ENCODE measurements at regions not wholly inside any gene's neighbourhood (a gene's known extent, or its start where the extent isn't known, plus 50 kb on each side); places are given as distances from the start of the nearest gene placed in this dataset.

- CTCF ChIA-PET = no interaction called here
Observed at GRCh38 chr3:40871394-40871793, 327.9 kb upstream of the CTNNB1 start.

GRCh38 chr3:40872258-40872920 lies 326.9 kb upstream of the CTNNB1 start:
- Histone ChIP-seq H3K4me3 (ENCODE audit: low read length) (no peak overlapping the region), H3K9me3 (ENCODE audit: control insufficient read depth in 2 of 3, low read length in 3 of 3) (no peaks in the 10 kb centered on the region), H3K4me1 (ENCODE audit: control insufficient read depth in 2 of 2, insufficient read depth in 2 of 2, low read length in 2 of 2) (no peaks in the 10 kb centered on the region), H3K36me3 (ENCODE audit: control insufficient read depth in 2 of 3, insufficient read depth in 3 of 3, low read length in 3 of 3) (no peaks in the 10 kb centered on the region), H3K27me3 (ENCODE audit: control insufficient read depth in 2 of 2, insufficient read depth in 2 of 2, low read length in 2 of 2) (no peaks in the 10 kb centered on the region), H3K27ac (ENCODE audit: low read depth, low read length) (no peak overlapping the region)
- H3K4me1 Mint-ChIP-seq = no peaks in the 10 kb centered on the region
- H3K36me3 Mint-ChIP-seq = no peaks in the 10 kb centered on the region
- DNase-seq = no peak
- no peak overlapping the region for H3K4me3 Mint-ChIP-seq
- H3K27me3 Mint-ChIP-seq = peaks cover 0 to 5% (median 0%) of the 10 kb centered on the region in 5 donors
- H3K9me3 Mint-ChIP-seq = peaks cover 0 to 3% (median 0%) of the 10 kb centered on the region in 11 donors
- ChIA-PET CTCF (no interaction called here), POLR2A (no interaction called here)
- intact Hi-C loops (cut with micrococcal nuclease) = no loop called here
- no peak overlapping the region for H3K27ac Mint-ChIP-seq
- no peak for ATAC-seq

More at GRCh38 chr3:40871394-40871793, 327.9 kb upstream of the CTNNB1 start:
- Histone ChIP-seq H3K27ac (ENCODE audit: low read depth, low read length) (no peak overlapping the region), H3K36me3 (ENCODE audit: control insufficient read depth in 2 of 3, insufficient read depth in 3 of 3, low read length in 3 of 3) (no peaks in the 10 kb centered on the region), H3K4me3 (ENCODE audit: low read length) (no peak overlapping the region), H3K9me3 (ENCODE audit: control insufficient read depth in 2 of 3, low read length in 3 of 3) (no peaks in the 10 kb centered on the region), H3K27me3 (ENCODE audit: control insufficient read depth in 2 of 2, insufficient read depth in 2 of 2, low read length in 2 of 2) (no peaks in the 10 kb centered on the region), H3K4me1 (ENCODE audit: control insufficient read depth in 2 of 2, insufficient read depth in 2 of 2, low read length in 2 of 2) (no peaks in the 10 kb centered on the region)
- Mint-ChIP-seq H3K36me3 (no peaks in the 10 kb centered on the region), H3K27ac (no peak overlapping the region), H3K4me3 (no peak overlapping the region), H3K4me1 (no peaks in the 10 kb centered on the region), H3K9me3 (peaks cover 0 to 3% (median 0%) of the 10 kb centered on the region in 11 donors), H3K27me3 (peaks cover 0 to 5% (median 0%) of the 10 kb centered on the region in 5 donors)
- POLR2A ChIA-PET = no interaction called here
- intact Hi-C loops (cut with micrococcal nuclease) = no loop called here
- DNase-seq (no peak), ATAC-seq (no peak)

- Mint-ChIP-seq H3K4me1 (no peaks in the 10 kb centered on the region), H3K9me3 (peaks cover 0 to 3% (median 0%) of the 10 kb centered on the region in 11 donors), H3K27ac (no peak overlapping the region), H3K27me3 (peaks cover 0 to 5% (median 0%) of the 10 kb centered on the region in 5 donors), H3K4me3 (no peak overlapping the region), H3K36me3 (no peaks in the 10 kb centered on the region)
- no peak overlapping the region for H3K27ac ChIP-seq (ENCODE audit: low read depth, low read length)
- no peaks in the 10 kb centered on the region for H3K36me3 ChIP-seq (ENCODE audit: control insufficient read depth in 2 of 3, insufficient read depth in 3 of 3, low read length in 3 of 3)
- CTCF ChIA-PET = no interaction called here
- POLR2A ChIA-PET = no interaction called here
- ATAC-seq (no peak), DNase-seq (no peak)
- H3K4me3 ChIP-seq (ENCODE audit: low read length) = no peak overlapping the region
- no peaks in the 10 kb centered on the region for H3K9me3 ChIP-seq (ENCODE audit: control insufficient read depth in 2 of 3, low read length in 3 of 3)
- no peaks in the 10 kb centered on the region for H3K4me1 ChIP-seq (ENCODE audit: control insufficient read depth in 2 of 2, insufficient read depth in 2 of 2, low read length in 2 of 2)
- H3K27me3 ChIP-seq (ENCODE audit: control insufficient read depth in 2 of 2, insufficient read depth in 2 of 2, low read length in 2 of 2) = no peaks in the 10 kb centered on the region
- intact Hi-C loops (cut with micrococcal nuclease) = no loop called here
Observed at GRCh38 chr3:40873476-40873875, 325.8 kb upstream of the CTNNB1 start.

- ChIA-PET CTCF (no interaction called here), POLR2A (no interaction called here)
- H3K27ac ChIP-seq (ENCODE audit: low read depth, low read length) = no peak overlapping the region
- no peaks in the 10 kb centered on the region for H3K9me3 ChIP-seq (ENCODE audit: control insufficient read depth in 2 of 3, low read length in 3 of 3)
- no peak for DNase-seq
- peaks cover 0 to 5% (median 0%) of the 10 kb centered on the region in 5 donors for H3K27me3 Mint-ChIP-seq
- H3K27me3 ChIP-seq (ENCODE audit: control insufficient read depth in 2 of 2, insufficient read depth in 2 of 2, low read length in 2 of 2) = no peaks in the 10 kb centered on the region
- intact Hi-C loops (cut with micrococcal nuclease) = no loop called here
- H3K27ac Mint-ChIP-seq = no peak overlapping the region
- H3K4me1 Mint-ChIP-seq = no peaks in the 10 kb centered on the region
- peaks cover 0 to 3% (median 0%) of the 10 kb centered on the region in 11 donors for H3K9me3 Mint-ChIP-seq
- no peaks in the 10 kb centered on the region for H3K4me1 ChIP-seq (ENCODE audit: control insufficient read depth in 2 of 2, insufficient read depth in 2 of 2, low read length in 2 of 2)
- H3K4me3 ChIP-seq (ENCODE audit: low read length) = no peak overlapping the region
- H3K4me3 Mint-ChIP-seq = no peak overlapping the region
- H3K36me3 Mint-ChIP-seq = no peaks in the 10 kb centered on the region
- H3K36me3 ChIP-seq (ENCODE audit: control insufficient read depth in 2 of 3, insufficient read depth in 3 of 3, low read length in 3 of 3) = no peaks in the 10 kb centered on the region
- no peak for ATAC-seq
Observed at GRCh38 chr3:40873934-40874699, 325.2 kb upstream of the CTNNB1 start.

GRCh38 chr3:40875581-40875980 lies 323.7 kb upstream of the CTNNB1 start:
- Histone ChIP-seq H3K4me1 (ENCODE audit: control insufficient read depth in 2 of 2, insufficient read depth in 2 of 2, low read length in 2 of 2) (no peaks in the 10 kb centered on the region), H3K36me3 (ENCODE audit: control insufficient read depth in 2 of 3, insufficient read depth in 3 of 3, low read length in 3 of 3) (no peaks in the 10 kb centered on the region), H3K27me3 (ENCODE audit: control insufficient read depth in 2 of 2, insufficient read depth in 2 of 2, low read length in 2 of 2) (no peaks in the 10 kb centered on the region), H3K27ac (ENCODE audit: low read depth, low read length) (no peak overlapping the region), H3K4me3 (ENCODE audit: low read length) (no peak overlapping the region), H3K9me3 (ENCODE audit: control insufficient read depth in 2 of 3, low read length in 3 of 3) (no peaks in the 10 kb centered on the region)
- Mint-ChIP-seq H3K4me3 (no peak overlapping the region), H3K4me1 (no peaks in the 10 kb centered on the region), H3K36me3 (no peaks in the 10 kb centered on the region), H3K9me3 (peaks cover 0 to 3% (median 0%) of the 10 kb centered on the region in 11 donors), H3K27ac (no peak overlapping the region), H3K27me3 (peaks cover 0 to 4% (median 0%) of the 10 kb centered on the region in 5 donors)
- ChIA-PET POLR2A (no interaction called here), CTCF (no interaction called here)
- no peak for ATAC-seq
- intact Hi-C loops (cut with micrococcal nuclease) = no loop called here
- DNase-seq = no peak

GRCh38 chr3:40876009-40876408 lies 323.3 kb upstream of the CTNNB1 start:
- POLR2A ChIA-PET = no interaction called here
- H3K9me3 ChIP-seq (ENCODE audit: control insufficient read depth in 2 of 3, low read length in 3 of 3) = no peaks in the 10 kb centered on the region
- H3K36me3 ChIP-seq (ENCODE audit: control insufficient read depth in 2 of 3, insufficient read depth in 3 of 3, low read length in 3 of 3) = no peaks in the 10 kb centered on the region
- no peak for ATAC-seq
- no peaks in the 10 kb centered on the region for H3K4me1 ChIP-seq (ENCODE audit: control insufficient read depth in 2 of 2, insufficient read depth in 2 of 2, low read length in 2 of 2)
- no peak overlapping the region for H3K27ac ChIP-seq (ENCODE audit: low read depth, low read length)
- Mint-ChIP-seq H3K4me1 (no peaks in the 10 kb centered on the region), H3K27ac (no peak overlapping the region), H3K36me3 (no peaks in the 10 kb centered on the region), H3K9me3 (peaks cover 0 to 3% (median 0%) of the 10 kb centered on the region in 11 donors), H3K4me3 (no peak overlapping the region), H3K27me3 (no peaks in the 10 kb centered on the region)
- H3K4me3 ChIP-seq (ENCODE audit: low read length) = no peak overlapping the region
- DNase-seq = no peak
- CTCF ChIA-PET = no interaction called here
- H3K27me3 ChIP-seq (ENCODE audit: control insufficient read depth in 2 of 2, insufficient read depth in 2 of 2, low read length in 2 of 2) = no peaks in the 10 kb centered on the region
- intact Hi-C loops (cut with micrococcal nuclease) = no loop called here

GRCh38 chr3:40876496-40876895 lies 322.8 kb upstream of the CTNNB1 start:
- no peak overlapping the region for H3K27ac ChIP-seq (ENCODE audit: low read depth, low read length)
- peaks cover 0 to 2% (median 0%) of the 10 kb centered on the region in 7 donors for H3K4me1 Mint-ChIP-seq
- H3K9me3 Mint-ChIP-seq = peaks cover 0 to 3% (median 0%) of the 10 kb centered on the region in 11 donors
- ChIA-PET POLR2A (no interaction called here), CTCF (no interaction called here)
- intact Hi-C loops (cut with micrococcal nuclease) = no loop called here
- H3K27me3 Mint-ChIP-seq = peaks cover 0 to 4% (median 0%) of the 10 kb centered on the region in 5 donors
- no peaks in the 10 kb centered on the region for H3K27me3 ChIP-seq (ENCODE audit: control insufficient read depth in 2 of 2, insufficient read depth in 2 of 2, low read length in 2 of 2)
- H3K36me3 ChIP-seq (ENCODE audit: control insufficient read depth in 2 of 3, insufficient read depth in 3 of 3, low read length in 3 of 3) = no peaks in the 10 kb centered on the region
- ATAC-seq (no peak), DNase-seq (no peak)
- H3K36me3 Mint-ChIP-seq = no peaks in the 10 kb centered on the region
- no peak overlapping the region for H3K4me3 Mint-ChIP-seq
- no peak overlapping the region for H3K4me3 ChIP-seq (ENCODE audit: low read length)
- H3K4me1 ChIP-seq (ENCODE audit: control insufficient read depth in 2 of 2, insufficient read depth in 2 of 2, low read length in 2 of 2) = no peaks in the 10 kb centered on the region
- no peaks in the 10 kb centered on the region for H3K9me3 ChIP-seq (ENCODE audit: control insufficient read depth in 2 of 3, low read length in 3 of 3)
- H3K27ac Mint-ChIP-seq = no peak overlapping the region
